ENCODE measurements at regions not wholly inside any gene's neighbourhood (a gene's known extent, or its start where the extent isn't known, plus 50 kb on each side); places are given as distances from the start of the nearest gene placed in this dataset.

DNA sequence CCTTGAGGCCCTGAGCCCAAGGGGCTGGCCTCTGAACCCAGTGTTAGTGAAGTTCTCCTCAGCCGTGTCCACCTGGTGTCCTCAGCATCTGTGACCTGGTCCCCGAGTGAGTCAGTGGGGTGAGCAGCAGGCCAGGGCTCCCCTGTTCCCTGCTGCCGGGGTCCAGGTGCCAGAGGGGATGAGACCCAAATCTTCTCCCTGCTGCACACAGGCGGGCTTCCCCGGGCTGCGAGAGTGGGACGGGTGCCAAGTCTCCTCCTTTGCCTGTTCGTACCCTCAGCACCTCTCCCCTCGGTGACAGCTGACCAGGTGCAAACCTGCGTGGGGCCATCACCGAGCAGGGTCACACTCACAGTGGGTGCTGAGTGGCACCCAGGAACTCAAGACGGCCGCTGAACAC is 514.5 kb downstream of the TBC1D22A start:
- Histone ChIP-seq H3K79me2 (ENCODE audit: insufficient read depth, low read length) (no peaks in the 10 kb centered on the region), H3K27ac (ENCODE audit: low read depth, low read length) (no peak overlapping the region), H4K20me1 (ENCODE audit: low read depth, low read length) (no peaks in the 10 kb centered on the region), H3K9me3 (ENCODE audit: insufficient read depth, low read length) (no peaks in the 10 kb centered on the region), H3K4me2 (ENCODE audit: low read depth, low read length, poor library complexity, severe bottlenecking) (no peak overlapping the region), H3K36me3 (ENCODE audit: low read length) (no peaks in the 10 kb centered on the region), H3K4me3 (ENCODE audit: insufficient read depth, low read length, poor library complexity, severe bottlenecking) (no peak overlapping the region), H3K9me2 (replicated peaks; ENCODE audit: insufficient read depth, low read length) (no peaks in the 10 kb centered on the region), H2AFZ (ENCODE audit: low read depth, low read length, severe bottlenecking) (no peak overlapping the region), H3K9ac (ENCODE audit: low read length) (no peak overlapping the region), H3F3A (ENCODE audit: insufficient read depth) (no peaks in the 10 kb centered on the region), H3K27me3 (ENCODE audit: low read length) (no peaks in the 10 kb centered on the region)
- TF ChIP-seq EZH2phosphoT487 (conservative IDR thresholded peaks at IDR 0.05; ENCODE audit: low read length), result no peak
- TF ChIP-seq, protein P1, sequence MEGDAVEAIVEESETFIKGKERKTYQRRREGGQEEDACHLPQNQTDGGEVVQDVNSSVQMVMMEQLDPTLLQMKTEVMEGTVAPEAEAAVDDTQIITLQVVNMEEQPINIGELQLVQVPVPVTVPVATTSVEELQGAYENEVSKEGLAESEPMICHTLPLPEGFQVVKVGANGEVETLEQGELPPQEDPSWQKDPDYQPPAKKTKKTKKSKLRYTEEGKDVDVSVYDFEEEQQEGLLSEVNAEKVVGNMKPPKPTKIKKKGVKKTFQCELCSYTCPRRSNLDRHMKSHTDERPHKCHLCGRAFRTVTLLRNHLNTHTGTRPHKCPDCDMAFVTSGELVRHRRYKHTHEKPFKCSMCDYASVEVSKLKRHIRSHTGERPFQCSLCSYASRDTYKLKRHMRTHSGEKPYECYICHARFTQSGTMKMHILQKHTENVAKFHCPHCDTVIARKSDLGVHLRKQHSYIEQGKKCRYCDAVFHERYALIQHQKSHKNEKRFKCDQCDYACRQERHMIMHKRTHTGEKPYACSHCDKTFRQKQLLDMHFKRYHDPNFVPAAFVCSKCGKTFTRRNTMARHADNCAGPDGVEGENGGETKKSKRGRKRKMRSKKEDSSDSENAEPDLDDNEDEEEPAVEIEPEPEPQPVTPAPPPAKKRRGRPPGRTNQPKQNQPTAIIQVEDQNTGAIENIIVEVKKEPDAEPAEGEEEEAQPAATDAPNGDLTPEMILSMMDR (IDR thresholded peaks at IDR 0.05; ENCODE audit: insufficient read depth, low read length, poor library complexity, severe bottlenecking), result no peak

DNA sequence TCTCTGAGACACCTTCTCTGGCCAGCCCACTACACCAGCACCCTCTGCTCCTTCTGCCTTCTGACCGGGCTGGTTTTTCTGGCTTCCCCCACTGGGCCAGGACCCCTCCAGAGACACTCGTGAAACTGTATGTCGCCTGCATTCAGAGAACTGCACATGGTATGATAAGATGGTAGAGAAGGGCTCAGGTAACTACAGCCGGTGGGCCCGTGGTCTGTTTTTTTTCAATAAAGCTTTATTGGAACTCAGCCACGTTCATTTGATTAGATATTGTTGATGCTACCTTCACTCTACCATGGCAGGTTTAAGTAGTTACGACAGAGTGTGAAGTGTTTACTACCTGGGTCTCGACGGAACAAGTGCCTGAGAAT is 514.0 kb downstream of the TBC1D22A start:
- Histone ChIP-seq H3F3A (ENCODE audit: insufficient read depth) (no peaks in the 10 kb centered on the region), H3K4me3 (ENCODE audit: insufficient read depth, low read length, poor library complexity, severe bottlenecking) (no peak overlapping the region), H3K9ac (ENCODE audit: low read length) (no peak overlapping the region), H3K9me3 (ENCODE audit: insufficient read depth, low read length) (no peaks in the 10 kb centered on the region), H3K27ac (ENCODE audit: low read depth, low read length) (no peak overlapping the region), H3K36me3 (ENCODE audit: low read length) (no peaks in the 10 kb centered on the region), H2AFZ (ENCODE audit: low read depth, low read length, severe bottlenecking) (no peak overlapping the region), H3K9me2 (replicated peaks; ENCODE audit: insufficient read depth, low read length) (no peaks in the 10 kb centered on the region), H3K79me2 (ENCODE audit: insufficient read depth, low read length) (no peaks in the 10 kb centered on the region), H3K4me2 (ENCODE audit: low read depth, low read length, poor library complexity, severe bottlenecking) (no peak overlapping the region), H3K27me3 (ENCODE audit: low read length) (no peaks in the 10 kb centered on the region), H4K20me1 (ENCODE audit: low read depth, low read length) (no peaks in the 10 kb centered on the region)
- no peak for TF ChIP-seq EZH2phosphoT487 (conservative IDR thresholded peaks at IDR 0.05; ENCODE audit: low read length)
- TF ChIP-seq, protein P1 (IDR thresholded peaks at IDR 0.05; ENCODE audit: insufficient read depth, low read length, poor library complexity, severe bottlenecking), result no peak

DNA sequence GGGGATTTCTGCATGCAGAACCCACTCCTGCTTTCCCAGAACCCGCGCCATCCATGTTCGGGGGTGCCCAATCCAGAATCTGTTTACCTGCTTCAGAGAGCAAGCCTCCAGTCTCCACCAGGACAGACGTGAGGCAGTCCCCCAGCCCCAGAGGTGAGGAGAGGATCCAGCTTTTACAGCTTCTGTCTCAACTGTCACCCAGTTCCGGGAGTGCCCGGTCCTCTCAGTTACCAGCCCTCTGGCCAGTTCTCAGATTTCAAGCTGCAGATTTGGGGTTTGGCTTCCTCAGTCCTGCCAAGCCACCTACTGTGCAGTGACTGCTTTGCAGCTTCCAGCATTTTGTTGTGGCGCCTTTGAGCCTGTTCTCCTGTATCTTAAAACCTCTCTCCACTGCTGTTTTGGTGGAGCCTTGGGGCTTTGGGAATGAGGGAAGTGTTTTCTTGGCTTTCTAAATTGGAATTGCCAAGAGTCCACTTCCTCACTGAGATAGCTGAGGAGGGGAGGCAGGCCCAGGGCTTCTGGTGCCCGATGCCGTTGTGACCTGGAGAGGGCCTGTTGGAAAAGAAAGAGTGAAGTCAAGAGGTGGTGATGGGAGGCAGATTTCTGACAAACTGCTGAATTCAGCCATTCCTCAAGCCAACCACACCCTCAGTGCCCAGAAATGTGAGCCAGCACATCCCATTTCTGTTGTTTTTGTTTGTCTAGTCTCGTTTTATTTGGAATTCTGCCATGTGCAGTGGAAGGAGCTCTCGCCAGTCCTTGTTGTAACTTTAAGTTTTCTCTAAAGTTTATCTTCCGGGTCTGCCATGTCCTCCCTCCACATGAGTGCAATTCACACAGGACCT is 513.4 kb downstream of the TBC1D22A start:
- Histone ChIP-seq H3F3A (ENCODE audit: insufficient read depth) (no peaks in the 10 kb centered on the region), H3K9me3 (ENCODE audit: insufficient read depth, low read length) (no peaks in the 10 kb centered on the region), H3K9ac (ENCODE audit: low read length) (no peak overlapping the region), H3K27me3 (ENCODE audit: low read length) (no peaks in the 10 kb centered on the region), H3K4me3 (ENCODE audit: insufficient read depth, low read length, poor library complexity, severe bottlenecking) (no peak overlapping the region), H3K27ac (ENCODE audit: low read depth, low read length) (no peak overlapping the region), H3K9me2 (replicated peaks; ENCODE audit: insufficient read depth, low read length) (no peaks in the 10 kb centered on the region), H3K36me3 (ENCODE audit: low read length) (no peaks in the 10 kb centered on the region), H2AFZ (ENCODE audit: low read depth, low read length, severe bottlenecking) (no peak overlapping the region), H4K20me1 (ENCODE audit: low read depth, low read length) (no peaks in the 10 kb centered on the region), H3K4me2 (ENCODE audit: low read depth, low read length, poor library complexity, severe bottlenecking) (no peak overlapping the region), H3K79me2 (ENCODE audit: insufficient read depth, low read length) (no peaks in the 10 kb centered on the region)
- TF ChIP-seq, protein P1 (IDR thresholded peaks at IDR 0.05; ENCODE audit: insufficient read depth, low read length, poor library complexity, severe bottlenecking), result no peak
- no peak for TF ChIP-seq EZH2phosphoT487 (conservative IDR thresholded peaks at IDR 0.05; ENCODE audit: low read length)
